HCT116 (cell line): ENCODE measurements at regions not wholly inside any gene's neighbourhood (a gene's known extent, or its start where the extent isn't known, plus 50 kb on each side); places are given as distances from the start of the nearest gene placed in this dataset.

Experiments used
- ATAC-seq: fragments of 200-7000 bp; cut with Tn5 transposase; 2 replicates; pipeline ENCODE4 v1.9.1; 2020; ENCODE audit warnings: mild to moderate bottlenecking, moderate library complexity
- BruUV-seq: library from RNA; stranded (reverse); fragments of 400-500 nt; replicated peaks from 2 replicates; lab custom pipeline; 2021; lab: Mats Ljungman, UMichigan
- CTCF ChIA-PET: fragments of 300-600 bp; sonication (Branson Sonifier 250); formaldehyde crosslinking; loops from one replicate; lab custom pipeline; 2021; ENCODE audit warnings: antibody characterized with exemption; lab: Charles Lee
- POLR2A ChIA-PET: fragments of 300-600, 350-600 bp; sonication (Branson Sonifier 250); formaldehyde crosslinking; loops from one replicate; lab custom pipeline; 2021; ENCODE audit warnings: antibody characterized with exemption; lab: Charles Lee
- RAD21 ChIA-PET, 2 experiments: fragments of 300-600 bp; sonication (Branson Sonifier 250); formaldehyde crosslinking; loops; one replicate each; lab custom pipeline; 2023; ENCODE audit warnings: low total read pairs in 2 of 2; ENCODE audit not compliant: uncharacterized antibody in 2 of 2, unreplicated experiment in 2 of 2, low non-redundant PET in 1 of 2; lab: Charles Lee
- DNase-seq: peaks from one replicate; pipeline ENCODE4 v3.0.0-alpha.2; 2010; ENCODE audit warnings: low read depth, low spot score
- H2AFZ ChIP-seq: fragments of 200-600 bp; shearing (Covaris generic), sonication (generic); 2 replicates; pipeline ENCODE4 v1.6.1; 2017; ENCODE audit warnings: low read depth, mixed run types, mixed read lengths, antibody characterized with exemption, low read length; ENCODE audit not compliant: poor library complexity, severe bottlenecking
- H3K27ac ChIP-seq: 2 replicates; pipeline ENCODE4 v1.5.1; 2012; ENCODE audit warnings: low read depth, low read length
- H3K27me3 ChIP-seq: fragments of 200-600 bp; sonication (generic); 2 replicates; pipeline ENCODE4 v1.6.1; 2016; ENCODE audit warnings: mixed run types, low read length, mixed read lengths; ENCODE audit not compliant: insufficient read depth
- H3K36me3 ChIP-seq, 2 experiments: fragments of 200-500 bp in 1 of 2; fragments of 200-600 bp in 1 of 2; sonication (Bioruptor generic) in 1 of 2; sonication (generic) in 1 of 2; 2 replicates each; pipeline versions ENCODE4 v1.5.1 to v1.6.1; 2014 to 2016; ENCODE audit warnings: low read length in 2 of 2, inconsistent platforms in 1 of 2, mixed read lengths in 1 of 2, mixed run types in 1 of 2; ENCODE audit not compliant: insufficient read depth in 2 of 2, control insufficient read depth in 1 of 2
- H3K4me1 ChIP-seq, 2 experiments: fragments of 200-600 bp in 1 of 2; sonication (generic) in 1 of 2; 2 replicates each; pipeline versions ENCODE4 v1.5.1 to v1.6.1; 2012 to 2017; ENCODE audit warnings: low read length in 2 of 2, inconsistent platforms in 1 of 2, mild to moderate bottlenecking in 1 of 2, mixed read lengths in 1 of 2, mixed run types in 1 of 2, moderate library complexity in 1 of 2; ENCODE audit not compliant: insufficient read depth in 2 of 2, control insufficient read depth in 1 of 2
- H3K4me2 ChIP-seq: fragments of 200-600 bp; sonication (generic); 2 replicates; pipeline ENCODE4 v1.6.1; 2017; ENCODE audit warnings: mixed run types, low read length, mixed read lengths
- H3K4me3 ChIP-seq, 2 experiments: fragments of 200-600 bp in 1 of 2; sonication (generic) in 1 of 2; replicated peaks in 1 of 2; 2 replicates each; pipeline ENCODE4 v1.5.1; 2011 to 2016; ENCODE audit warnings: low read length in 2 of 2, control low read depth in 1 of 2, low read depth in 1 of 2, mild to moderate bottlenecking in 1 of 2, mixed read lengths in 1 of 2, mixed run types in 1 of 2
- H3K79me2 ChIP-seq: fragments of 200-600 bp; sonication (generic); 2 replicates; pipeline ENCODE4 v1.6.1; 2017; ENCODE audit warnings: mild to moderate bottlenecking, mixed run types, low read length, moderate library complexity, mixed read lengths; ENCODE audit not compliant: insufficient read depth
- H3K9ac ChIP-seq: fragments of 200-600 bp; sonication (generic); 2 replicates; pipeline ENCODE4 v1.6.1; 2016; ENCODE audit warnings: low read length, mixed read lengths
- H3K9me2 ChIP-seq: fragments of 200-600 bp; sonication (generic), shearing (Covaris generic); 2 replicates; pipeline ENCODE4 v1.6.1; 2017; ENCODE audit warnings: mixed run types, mild to moderate bottlenecking, moderate library complexity; ENCODE audit not compliant: insufficient read depth
- H3K9me3 ChIP-seq, 2 experiments: fragments of 200-500 bp in 1 of 2; fragments of 200-600 bp in 1 of 2; sonication (Bioruptor generic) in 1 of 2; sonication (generic) in 1 of 2; 2 replicates each; pipeline ENCODE4 v1.6.1; 2014 to 2017; ENCODE audit warnings: low read length in 2 of 2, mixed read lengths in 2 of 2, inconsistent platforms in 1 of 2, low read depth in 1 of 2, mild to moderate bottlenecking in 1 of 2, mixed run types in 1 of 2, moderate library complexity in 1 of 2; ENCODE audit not compliant: control insufficient read depth in 1 of 2, insufficient read depth in 1 of 2
- H4K20me1 ChIP-seq: fragments of 200-600 bp; sonication (generic), shearing (Covaris generic); 2 replicates; pipeline ENCODE4 v1.6.1; 2017; ENCODE audit warnings: mixed run types, mild to moderate bottlenecking, moderate library complexity; ENCODE audit not compliant: insufficient read depth
- EGR1 ChIP-seq: IDR thresholded peaks from 2 replicates; pipeline ENCODE4 v1.6.1; 2012; ENCODE audit warnings: low read depth
- EZH2 ChIP-seq: fragments of 200-600 bp; sonication (generic); IDR thresholded peaks from 2 replicates; pipeline ENCODE4 v1.6.1; 2017; ENCODE audit warnings: antibody characterized with exemption, mixed run types
- FOSL1 ChIP-seq: IDR thresholded peaks from 2 replicates; pipeline ENCODE4 v1.6.1; 2012; ENCODE audit warnings: low read depth
- JUND ChIP-seq: IDR thresholded peaks from 2 replicates; pipeline ENCODE4 v1.6.1; 2012
- POLR2A ChIP-seq: IDR thresholded peaks from 2 replicates; pipeline ENCODE4 v1.7.0; 2011; ENCODE audit warnings: borderline replicate concordance; ENCODE audit not compliant: insufficient read depth, insufficient read length; ENCODE audit errors: extremely low read depth
- POLR2AphosphoS5 ChIP-seq: IDR thresholded peaks from 2 replicates; pipeline ENCODE4 v1.6.1; 2011; ENCODE audit warnings: mild to moderate bottlenecking, low read depth, low read length, moderate library complexity
- RAD21 ChIP-seq: IDR thresholded peaks from 2 replicates; pipeline ENCODE4 v1.6.1; 2012; ENCODE audit warnings: low read depth, mild to moderate bottlenecking
- SP1 ChIP-seq: IDR thresholded peaks from 2 replicates; pipeline ENCODE4 v1.6.1; 2012; ENCODE audit warnings: low read depth
- SRF ChIP-seq: IDR thresholded peaks from 2 replicates; pipeline ENCODE4 v1.6.1; 2012; ENCODE audit warnings: low read depth
- TCF7L2 ChIP-seq: IDR thresholded peaks from 2 replicates; pipeline ENCODE4 v1.7.0; 2011; ENCODE audit warnings: borderline replicate concordance, inconsistent platforms; ENCODE audit not compliant: insufficient read depth, insufficient read length; ENCODE audit errors: extremely low read depth
- intact Hi-C: fragments of 100-400 bp; cut with micrococcal nuclease; formaldehyde crosslinking; loops from 2 replicates; pipeline ENCODE4 v1.10.0; 2022
- TF ChIP-seq, protein P1 (sequence below), 3 experiments: fragments of 200-600 bp in 1 of 3; sonication (generic) in 1 of 3; IDR thresholded peaks in 2 of 3; conservative IDR thresholded peaks in 1 of 3; 2 replicates each; pipeline ENCODE4 v1.5.1; 2012 to 2017; ENCODE audit warnings: low read depth in 2 of 3, low read length in 2 of 3, antibody characterized with exemption in 1 of 3, borderline replicate concordance in 1 of 3, control low read depth in 1 of 3, mild to moderate bottlenecking in 1 of 3, mixed read lengths in 1 of 3, mixed run types in 1 of 3, moderate library complexity in 1 of 3; ENCODE audit not compliant: insufficient read depth in 1 of 3
- TF ChIP-seq, protein P2 (sequence below): IDR thresholded peaks from 2 replicates; pipeline ENCODE4 v1.6.1; 2012
- TF ChIP-seq, protein P3 (sequence below): IDR thresholded peaks from 2 replicates; pipeline ENCODE4 v1.6.1; 2012; ENCODE audit warnings: low read depth

DNA sequence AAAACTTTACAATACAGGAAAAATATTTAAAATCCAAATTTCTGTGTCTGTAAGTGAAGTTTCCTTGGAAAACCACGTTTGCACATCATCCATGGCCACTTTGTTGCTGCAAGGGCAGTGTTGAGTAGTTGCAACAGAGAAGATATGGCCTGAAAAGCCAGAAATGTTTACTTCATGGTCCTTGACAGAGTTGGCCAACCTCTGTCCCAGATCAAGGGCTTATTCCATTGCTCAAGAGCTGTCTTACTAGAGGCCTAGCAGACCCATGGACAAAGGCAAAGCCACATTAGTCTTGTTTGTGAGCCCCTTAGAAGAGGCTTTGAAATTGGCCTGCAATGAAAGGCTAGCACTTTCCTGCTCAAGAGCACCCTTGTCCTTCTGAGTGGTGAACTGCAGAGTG, 119.4 kb downstream of the GAS1 start:
- Histone ChIP-seq H3K36me3 (no peaks in the 10 kb centered on the region), H4K20me1 (no peaks in the 10 kb centered on the region), H3K27ac (no peak overlapping the region), H3K27me3 (peaks cover 29% of the 10 kb centered on the region), H3K79me2 (no peaks in the 10 kb centered on the region), H2AFZ (no peak overlapping the region), H3K9me2 (no peaks in the 10 kb centered on the region), H3K9me3 (no peaks in the 10 kb centered on the region), H3K4me3 (no peak overlapping the region), H3K4me2 (no peak overlapping the region), H3K9ac (no peak overlapping the region), H3K4me1 (no peaks in the 10 kb centered on the region)
- ChIA-PET POLR2A (no interaction called here), RAD21 (no interaction called here), CTCF (no interaction called here)
- intact Hi-C loops: no loop called here
- ATAC-seq (no peak), DNase-seq (no peak)
- TF ChIP-seq JUND (no peak), FOSL1 (no peak), SP1 (no peak), POLR2A (no peak)
- TF ChIP-seq, protein P1, sequence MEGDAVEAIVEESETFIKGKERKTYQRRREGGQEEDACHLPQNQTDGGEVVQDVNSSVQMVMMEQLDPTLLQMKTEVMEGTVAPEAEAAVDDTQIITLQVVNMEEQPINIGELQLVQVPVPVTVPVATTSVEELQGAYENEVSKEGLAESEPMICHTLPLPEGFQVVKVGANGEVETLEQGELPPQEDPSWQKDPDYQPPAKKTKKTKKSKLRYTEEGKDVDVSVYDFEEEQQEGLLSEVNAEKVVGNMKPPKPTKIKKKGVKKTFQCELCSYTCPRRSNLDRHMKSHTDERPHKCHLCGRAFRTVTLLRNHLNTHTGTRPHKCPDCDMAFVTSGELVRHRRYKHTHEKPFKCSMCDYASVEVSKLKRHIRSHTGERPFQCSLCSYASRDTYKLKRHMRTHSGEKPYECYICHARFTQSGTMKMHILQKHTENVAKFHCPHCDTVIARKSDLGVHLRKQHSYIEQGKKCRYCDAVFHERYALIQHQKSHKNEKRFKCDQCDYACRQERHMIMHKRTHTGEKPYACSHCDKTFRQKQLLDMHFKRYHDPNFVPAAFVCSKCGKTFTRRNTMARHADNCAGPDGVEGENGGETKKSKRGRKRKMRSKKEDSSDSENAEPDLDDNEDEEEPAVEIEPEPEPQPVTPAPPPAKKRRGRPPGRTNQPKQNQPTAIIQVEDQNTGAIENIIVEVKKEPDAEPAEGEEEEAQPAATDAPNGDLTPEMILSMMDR (IDR thresholded peaks at IDR 0.05 in 2 of 3, conservative IDR thresholded peaks at IDR 0.05 in 1 of 3; ENCODE audit: borderline replicate concordance in 1 of 3, insufficient read depth in 1 of 3, low read depth in 2 of 3, low read length in 2 of 3): no peak
- no TSS peak for BruUV-seq

DNA sequence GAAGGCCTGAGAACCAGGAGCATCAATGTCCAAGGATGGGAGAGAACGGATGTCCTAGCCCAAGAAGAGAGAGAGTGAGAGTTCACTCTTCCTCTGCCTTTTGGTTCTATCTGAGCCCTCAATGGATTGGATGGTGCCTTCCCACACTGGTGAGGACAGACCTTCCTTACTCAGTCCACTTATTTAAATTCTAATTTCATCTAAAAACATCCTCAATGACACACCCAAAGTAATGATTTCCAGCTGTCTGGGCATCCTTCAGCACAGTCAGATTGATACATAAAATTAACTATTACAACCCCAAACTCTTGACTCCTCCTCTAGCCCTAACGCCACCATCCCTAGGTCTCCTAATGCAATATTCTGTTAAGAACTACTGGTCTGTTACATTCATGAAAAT, 122.0 kb downstream of the GAS1 start:
- Histone ChIP-seq H4K20me1 (no peaks in the 10 kb centered on the region), H3K9me2 (no peaks in the 10 kb centered on the region), H3K36me3 (no peaks in the 10 kb centered on the region), H3K79me2 (no peaks in the 10 kb centered on the region), H3K4me3 (no peak overlapping the region), H2AFZ (no peak overlapping the region), H3K4me1 (no peaks in the 10 kb centered on the region), H3K4me2 (no peak overlapping the region), H3K9me3 (no peaks in the 10 kb centered on the region), H3K9ac (no peak overlapping the region), H3K27ac (no peak overlapping the region), H3K27me3 (peaks cover 51% of the 10 kb centered on the region)
- DNase-seq: no peak
- BruUV-seq: no TSS peak
- intact Hi-C loops: no loop called here
- ATAC-seq: no peak
- ChIA-PET RAD21 (no interaction called here), CTCF (no interaction called here), POLR2A (no interaction called here)
- no peak for TF ChIP-seq SP1
- no peak for TF ChIP-seq EZH2
- TF ChIP-seq POLR2A: no peak
- no peak for TF ChIP-seq JUND
- TF ChIP-seq, protein P2, sequence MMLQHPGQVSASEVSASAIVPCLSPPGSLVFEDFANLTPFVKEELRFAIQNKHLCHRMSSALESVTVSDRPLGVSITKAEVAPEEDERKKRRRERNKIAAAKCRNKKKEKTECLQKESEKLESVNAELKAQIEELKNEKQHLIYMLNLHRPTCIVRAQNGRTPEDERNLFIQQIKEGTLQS: no peak
- TF ChIP-seq, protein P1 (IDR thresholded peaks at IDR 0.05 in 2 of 3, conservative IDR thresholded peaks at IDR 0.05 in 1 of 3; ENCODE audit: borderline replicate concordance in 1 of 3, insufficient read depth in 1 of 3, low read depth in 2 of 3, low read length in 2 of 3): no peak
- TF ChIP-seq SRF: no peak
- TF ChIP-seq, protein P3, sequence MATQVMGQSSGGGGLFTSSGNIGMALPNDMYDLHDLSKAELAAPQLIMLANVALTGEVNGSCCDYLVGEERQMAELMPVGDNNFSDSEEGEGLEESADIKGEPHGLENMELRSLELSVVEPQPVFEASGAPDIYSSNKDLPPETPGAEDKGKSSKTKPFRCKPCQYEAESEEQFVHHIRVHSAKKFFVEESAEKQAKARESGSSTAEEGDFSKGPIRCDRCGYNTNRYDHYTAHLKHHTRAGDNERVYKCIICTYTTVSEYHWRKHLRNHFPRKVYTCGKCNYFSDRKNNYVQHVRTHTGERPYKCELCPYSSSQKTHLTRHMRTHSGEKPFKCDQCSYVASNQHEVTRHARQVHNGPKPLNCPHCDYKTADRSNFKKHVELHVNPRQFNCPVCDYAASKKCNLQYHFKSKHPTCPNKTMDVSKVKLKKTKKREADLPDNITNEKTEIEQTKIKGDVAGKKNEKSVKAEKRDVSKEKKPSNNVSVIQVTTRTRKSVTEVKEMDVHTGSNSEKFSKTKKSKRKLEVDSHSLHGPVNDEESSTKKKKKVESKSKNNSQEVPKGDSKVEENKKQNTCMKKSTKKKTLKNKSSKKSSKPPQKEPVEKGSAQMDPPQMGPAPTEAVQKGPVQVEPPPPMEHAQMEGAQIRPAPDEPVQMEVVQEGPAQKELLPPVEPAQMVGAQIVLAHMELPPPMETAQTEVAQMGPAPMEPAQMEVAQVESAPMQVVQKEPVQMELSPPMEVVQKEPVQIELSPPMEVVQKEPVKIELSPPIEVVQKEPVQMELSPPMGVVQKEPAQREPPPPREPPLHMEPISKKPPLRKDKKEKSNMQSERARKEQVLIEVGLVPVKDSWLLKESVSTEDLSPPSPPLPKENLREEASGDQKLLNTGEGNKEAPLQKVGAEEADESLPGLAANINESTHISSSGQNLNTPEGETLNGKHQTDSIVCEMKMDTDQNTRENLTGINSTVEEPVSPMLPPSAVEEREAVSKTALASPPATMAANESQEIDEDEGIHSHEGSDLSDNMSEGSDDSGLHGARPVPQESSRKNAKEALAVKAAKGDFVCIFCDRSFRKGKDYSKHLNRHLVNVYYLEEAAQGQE: no peak
- no peak for TF ChIP-seq TCF7L2
- TF ChIP-seq RAD21: no peak
- no peak for TF ChIP-seq POLR2AphosphoS5
- TF ChIP-seq EGR1: no peak
